ENCODE measurements at regions not wholly inside any gene's neighbourhood (a gene's known extent, or its start where the extent isn't known, plus 50 kb on each side); places are given as distances from the start of the nearest gene placed in this dataset.
A peak's percentile ranks its signal among the peaks of the same experiment; 100 is the strongest.
"Not testable (repeated sequence)": the region's sequence is repeated elsewhere in the genome, so short reads cannot be mapped to it uniquely, and the experiment has no call there.

- DNase-seq (ENCODE audit: low spot score in 2 of 2), result peak in 1 of 2 donors; percentile 66
- intact Hi-C loops (cut with DNase I), result loop anchor here (10.0 kb wide), 1 partner anchor 54 kb away; no protein-coding TSS in a partner anchor
- not testable (repeated sequence) for H3K36me3 ChIP-seq, H3K27ac ChIP-seq, H3K9me3 ChIP-seq, H3K27me3 ChIP-seq, H3K4me3 ChIP-seq, H3K4me1 ChIP-seq
These were observed 56.2 kb upstream of the DDAH1 start for GRCh38 chr1:85520826-85521820.

- not testable (repeated sequence) for H3K9me3 ChIP-seq; H3K27ac ChIP-seq; DNase-seq (ENCODE audit: low spot score in 2 of 2); H3K36me3 ChIP-seq; H3K4me3 ChIP-seq; H3K27me3 ChIP-seq; H3K4me1 ChIP-seq
- intact Hi-C loops (cut with DNase I), result loop anchor here (10.0 kb wide), 1 partner anchor 52 kb away; no protein-coding TSS in a partner anchor
These were observed 57.5 kb upstream of the DDAH1 start for GRCh38 chr1:85522458-85522857.

DNA sequence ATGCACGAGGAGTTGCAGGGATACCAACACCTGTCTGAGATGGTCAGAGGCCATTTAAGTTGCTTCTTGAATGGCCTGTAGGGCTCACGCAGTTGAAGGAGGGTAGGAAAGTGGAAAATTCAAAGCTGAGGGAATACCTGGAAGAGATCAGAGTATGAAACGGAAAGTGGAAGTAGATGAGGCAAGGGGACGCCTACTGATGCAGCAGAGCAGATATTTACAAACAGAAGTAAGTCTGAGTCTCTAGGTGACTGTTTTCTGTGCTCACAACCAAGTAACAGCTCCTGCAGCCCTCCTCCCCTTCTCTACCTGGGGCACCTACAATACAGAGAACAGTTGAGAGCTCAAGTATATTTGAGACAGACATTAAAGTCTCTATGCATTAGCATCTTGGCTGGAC lies 57.5 kb upstream of the CCN1 start:
- intact Hi-C loops (cut with DNase I), result loop anchor here (10.0 kb wide), 1 partner anchor 52 kb away; no protein-coding TSS in a partner anchor

DNA sequence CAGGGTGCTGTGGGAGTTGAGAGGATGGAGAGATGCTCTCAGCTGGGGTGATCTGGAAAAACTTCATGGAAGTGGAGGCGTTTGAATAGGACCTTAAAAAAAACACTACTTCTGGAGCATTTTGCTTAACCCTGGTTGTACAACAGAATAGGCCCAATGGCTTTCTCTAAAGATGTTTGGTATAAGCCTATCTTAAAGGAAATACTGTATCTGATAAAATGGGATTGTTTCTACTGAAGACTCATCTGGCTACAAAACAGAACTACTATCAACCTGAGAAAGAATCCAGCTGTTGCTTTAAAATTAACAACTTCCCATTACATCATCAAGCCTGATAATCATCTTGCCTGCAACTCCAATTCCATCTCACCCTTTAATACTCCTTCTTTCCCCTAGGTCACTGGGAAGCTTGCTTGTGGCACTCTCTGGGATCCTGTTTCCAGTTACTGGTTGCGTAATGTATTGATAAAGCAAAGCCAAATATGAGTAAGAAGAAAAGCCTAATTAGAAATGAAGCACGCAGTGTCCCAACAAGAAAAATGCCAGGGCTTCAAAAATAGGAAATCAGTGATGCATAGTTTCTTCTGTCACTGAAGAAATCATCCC lies 56.2 kb upstream of the CCN1 start:
- not testable (repeated sequence) for H3K27me3 ChIP-seq; H3K9me3 ChIP-seq; DNase-seq (ENCODE audit: low spot score in 2 of 2); H3K4me3 ChIP-seq; H3K4me1 ChIP-seq; H3K36me3 ChIP-seq
- intact Hi-C loops (cut with DNase I), result loop anchor here (10.0 kb wide), 1 partner anchor 50 kb away; no protein-coding TSS in a partner anchor
- H3K27ac ChIP-seq, result peak overlapping the region; percentile 32 to 40

More for the DNA sequence above, 57.5 kb upstream of the CCN1 start:
- not testable (repeated sequence) for H3K27me3 ChIP-seq; DNase-seq (ENCODE audit: low spot score in 2 of 2); H3K4me1 ChIP-seq; H3K9me3 ChIP-seq; H3K27ac ChIP-seq; H3K36me3 ChIP-seq; H3K4me3 ChIP-seq

- not testable (repeated sequence) for H3K9me3 ChIP-seq; H3K36me3 ChIP-seq; H3K4me1 ChIP-seq; DNase-seq (ENCODE audit: low spot score in 2 of 2); H3K27me3 ChIP-seq; H3K4me3 ChIP-seq
- peak overlapping the region; percentile 75 to 80 for H3K27ac ChIP-seq
- intact Hi-C loops (cut with DNase I), result loop anchor here (10.0 kb wide), 1 partner anchor 49 kb away; no protein-coding TSS in a partner anchor
These were observed 55.0 kb upstream of the CCN1 start for GRCh38 chr1:85525591-85525991.

DNA sequence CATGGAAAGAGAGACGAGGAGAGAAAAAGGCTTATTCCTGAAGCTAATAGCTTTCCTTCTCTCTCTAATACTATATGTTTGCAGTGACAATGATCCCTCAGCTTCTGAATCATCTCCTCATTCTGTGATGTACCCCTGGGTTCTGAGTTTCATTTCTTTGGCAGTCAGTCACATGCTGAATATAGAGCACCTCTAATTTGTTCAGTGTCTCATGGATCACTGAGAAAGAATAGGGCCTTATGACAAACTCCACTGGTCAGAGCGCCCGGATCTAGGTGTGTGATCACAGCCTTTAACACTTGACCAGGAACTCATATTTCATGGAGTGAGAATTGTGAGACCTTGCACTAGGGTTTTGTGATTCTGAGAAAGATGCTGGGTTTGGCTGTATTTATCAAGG lies 54.3 kb upstream of the CCN1 start:
- not testable (repeated sequence) for H3K27me3 ChIP-seq; H3K9me3 ChIP-seq; DNase-seq (ENCODE audit: low spot score in 2 of 2); H3K4me3 ChIP-seq; H3K36me3 ChIP-seq; H3K4me1 ChIP-seq
- H3K27ac ChIP-seq, result peak overlapping the region; percentile 75 to 80
- intact Hi-C loops (cut with DNase I), result loop anchor here (10.0 kb wide), 1 partner anchor 49 kb away; no protein-coding TSS in a partner anchor

DNA sequence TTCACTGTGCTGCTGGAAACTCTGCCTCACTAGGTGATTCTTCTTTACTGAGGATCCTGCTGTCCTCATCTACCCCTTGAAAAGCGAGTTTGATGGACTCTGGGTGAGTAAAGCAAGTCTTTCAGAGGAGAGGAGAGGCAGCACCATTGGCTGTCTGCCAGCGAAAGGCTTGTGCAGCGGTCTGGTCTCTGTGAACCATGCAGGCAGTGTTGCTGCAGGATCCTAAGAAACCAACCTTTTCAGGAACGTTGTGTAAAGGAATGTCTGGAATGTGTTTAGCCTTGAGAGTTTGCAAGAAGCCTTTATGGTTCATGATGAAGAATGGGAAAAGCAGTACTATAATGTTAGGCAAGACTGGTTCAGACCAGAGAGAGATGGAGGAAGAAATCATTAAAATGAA lies 53.4 kb upstream of the CCN1 start:
- H3K27ac ChIP-seq, result peak overlapping the region in 1 of 2 donors; percentile 35
- peak in 1 of 2 donors; percentile 89 for DNase-seq (ENCODE audit: low spot score in 2 of 2)
- H3K4me3 ChIP-seq, H3K9me3 ChIP-seq, H3K4me1 ChIP-seq, H3K27me3 ChIP-seq, H3K36me3 ChIP-seq: not testable (repeated sequence)
- intact Hi-C loops (cut with DNase I), result loop anchor here (10.0 kb wide), 1 partner anchor 48 kb away; no protein-coding TSS in a partner anchor
